IPS-18c (cell line): ENCODE measurements at regions not wholly inside any gene's neighbourhood (a gene's known extent, or its start where the extent isn't known, plus 50 kb on each side); places are given as distances from the start of the nearest gene placed in this dataset.
A peak's percentile ranks its signal among the peaks of the same experiment; 100 is the strongest.

ENCODE experiments used
- H3K4me3 ChIP-seq: 2 replicates; pipeline ENCODE4 v1.7.0; 2013; ENCODE audit warnings: low read depth, mild to moderate bottlenecking, low read length, moderate library complexity; ENCODE audit not compliant: insufficient read depth
- H3K9me3 ChIP-seq: one replicate; pipeline ENCODE4 v1.6.1; 2013; ENCODE audit warnings: mild to moderate bottlenecking, low read length, moderate library complexity; ENCODE audit not compliant: control insufficient read depth, insufficient read depth

GRCh38 chr5:141780952-141781781, 97.0 kb downstream of the PCDH1 start:
- H3K9me3 ChIP-seq, result no peaks in the 10 kb centered on the region
- H3K4me3 ChIP-seq, result no peak overlapping the region

- Histone ChIP-seq H3K4me3 (no peak overlapping the region), H3K9me3 (no peaks in the 10 kb centered on the region)
Observed at GRCh38 chr5:141780240-141780951, 97.8 kb downstream of the PCDH1 start.

- Histone ChIP-seq H3K4me3 (no peak overlapping the region), H3K9me3 (no peaks in the 10 kb centered on the region)
Observed at GRCh38 chr5:141779503-141779973, 97.5 kb upstream of the ARAP3 start.

- Histone ChIP-seq H3K9me3 (no peaks in the 10 kb centered on the region), H3K4me3 (no peak overlapping the region)
Observed at GRCh38 chr5:141778683-141779082, 96.7 kb upstream of the ARAP3 start.

GRCh38 chr5:141778206-141778605, 96.2 kb upstream of the ARAP3 start:
- Histone ChIP-seq H3K9me3 (no peaks in the 10 kb centered on the region), H3K4me3 (no peak overlapping the region)

- no peaks in the 10 kb centered on the region for H3K9me3 ChIP-seq
- H3K4me3 ChIP-seq, result no peak overlapping the region
Observed at GRCh38 chr5:141777711-141778110, 95.7 kb upstream of the ARAP3 start.

GRCh38 chr5:141777130-141777529, 95.1 kb upstream of the ARAP3 start:
- Histone ChIP-seq H3K4me3 (no peak overlapping the region), H3K9me3 (no peaks in the 10 kb centered on the region)

GRCh38 chr5:141773779-141774562, 91.9 kb upstream of the ARAP3 start:
- H3K4me3 ChIP-seq, result no peak overlapping the region
- no peaks in the 10 kb centered on the region for H3K9me3 ChIP-seq

GRCh38 chr5:141772281-141772680, 90.3 kb upstream of the ARAP3 start:
- Histone ChIP-seq H3K9me3 (no peaks in the 10 kb centered on the region), H3K4me3 (no peak overlapping the region)

- Histone ChIP-seq H3K4me3 (no peak overlapping the region), H3K9me3 (no peaks in the 10 kb centered on the region)
Observed at GRCh38 chr5:141771562-141771961, 89.5 kb upstream of the ARAP3 start.

- Histone ChIP-seq H3K4me3 (peak overlapping the region; percentile 1; the same call in 1 of the 2 replicates), H3K9me3 (no peaks in the 10 kb centered on the region)
Observed at GRCh38 chr5:141771031-141771430, 89.0 kb upstream of the ARAP3 start.

GRCh38 chr5:141769671-141770070, 87.6 kb upstream of the ARAP3 start:
- Histone ChIP-seq H3K9me3 (no peaks in the 10 kb centered on the region), H3K4me3 (no peak overlapping the region)

- H3K4me3 ChIP-seq, result no peak overlapping the region
- H3K9me3 ChIP-seq, result no peaks in the 10 kb centered on the region
Observed at GRCh38 chr5:141767671-141768070, 85.6 kb upstream of the ARAP3 start.

GRCh38 chr5:141765896-141766551, 84.0 kb upstream of the ARAP3 start:
- H3K9me3 ChIP-seq, result no peaks in the 10 kb centered on the region
- no peak overlapping the region for H3K4me3 ChIP-seq

GRCh38 chr5:141763541-141763940, 81.5 kb upstream of the ARAP3 start:
- no peak overlapping the region for H3K4me3 ChIP-seq

GRCh38 chr5:141762790-141763368, 80.8 kb upstream of the ARAP3 start:
- Histone ChIP-seq H3K9me3 (no peaks in the 10 kb centered on the region), H3K4me3 (no peak overlapping the region)

More at GRCh38 chr5:141763541-141763940, 81.5 kb upstream of the ARAP3 start:
- H3K9me3 ChIP-seq, result no peaks in the 10 kb centered on the region

GRCh38 chr5:141762316-141762715, 80.3 kb upstream of the ARAP3 start:
- Histone ChIP-seq H3K9me3 (no peaks in the 10 kb centered on the region), H3K4me3 (no peak overlapping the region)
